GM12878 (cell line): ENCODE measurements at regions not wholly inside any gene's neighbourhood (a gene's known extent, or its start where the extent isn't known, plus 50 kb on each side); places are given as distances from the start of the nearest gene placed in this dataset.

Experiments
- ATAC-seq: fragments of 200-7000 bp; cut with Tn5 transposase; 3 replicates; pipeline ENCODE4 v1.9.1; 2020; ENCODE audit warnings: mild to moderate bottlenecking, moderate library complexity
- BruUV-seq: library from RNA; stranded (reverse); fragments of 400-500 nt; replicated peaks from 2 replicates; lab custom pipeline; 2021; lab: Mats Ljungman, UMichigan
- CTCF ChIA-PET: fragments of 300-600 bp; sonication (Branson Sonifier 250); formaldehyde crosslinking; extraction: SDS; loops from one replicate; lab custom pipeline; 2021; ENCODE audit warnings: inconsistent platforms; lab: Yijun Ruan, JAX
- POLR2A ChIA-PET: fragments of 350-600 bp; formaldehyde crosslinking; extraction: SDS; loops from one replicate; lab custom pipeline; 2021; ENCODE audit warnings: inconsistent platforms; lab: Charles Lee
- RAD21 ChIA-PET: fragments of 300-600 bp; sonication (Branson Sonifier 250); formaldehyde crosslinking; loops from one replicate; lab custom pipeline; 2023; ENCODE audit warnings: antibody characterized with exemption; ENCODE audit not compliant: unreplicated experiment; lab: Charles Lee
- SMC1A ChIA-PET: fragments of 300-600 bp; sonication (Branson Sonifier 250); formaldehyde crosslinking; loops from one replicate; lab custom pipeline; 2023; ENCODE audit not compliant: unreplicated experiment, uncharacterized antibody; lab: Charles Lee
- DNase-seq: peaks from one replicate; pipeline ENCODE4 v3.0.0-alpha.2; 2011; ENCODE audit warnings: low read depth, low spot score
- FAIRE-seq: peaks from 3 replicates; lab custom pipeline; 2011; peaks lifted over from hg19 to GRCh38; lab: Jason Lieb, UNC
- H2AFZ ChIP-seq: 2 replicates; pipeline ENCODE4 v1.6.0; 2011; ENCODE audit warnings: low read depth, low read length, control low read depth; ENCODE audit not compliant: control insufficient read depth
- H3K27ac ChIP-seq: 2 replicates; pipeline ENCODE4 v1.5.1; 2011; ENCODE audit warnings: control low read depth; ENCODE audit not compliant: control insufficient read depth, insufficient read depth
- H3K27me3 ChIP-seq, 2 experiments: replicated peaks in 1 of 2; 2 replicates each; pipeline versions ENCODE4 v1.6.0 to v1.6.1; 2011; ENCODE audit warnings: low read length in 1 of 2; ENCODE audit not compliant: control insufficient read depth in 2 of 2, insufficient read depth in 2 of 2
- H3K36me3 ChIP-seq, 2 experiments: 2 replicates each; pipeline ENCODE4 v1.5.1; 2011; ENCODE audit warnings: low read length in 1 of 2; ENCODE audit not compliant: control insufficient read depth in 2 of 2, insufficient read depth in 2 of 2
- H3K4me1 ChIP-seq: 2 replicates; pipeline ENCODE4 v1.6.1; 2011; ENCODE audit warnings: mild to moderate bottlenecking, low read length, moderate library complexity, mixed read lengths; ENCODE audit not compliant: control insufficient read depth, insufficient read depth
- H3K4me2 ChIP-seq: 2 replicates; pipeline ENCODE4 v1.6.0; 2011; ENCODE audit warnings: control low read depth; ENCODE audit not compliant: control insufficient read depth, insufficient read depth
- H3K4me3 ChIP-seq: fragments of 200-600 bp; sonication (generic); 2 replicates; pipeline ENCODE4 v1.5.1; 2016
- H3K79me2 ChIP-seq: 2 replicates; pipeline ENCODE4 v1.6.0; 2011; ENCODE audit warnings: low read length; ENCODE audit not compliant: control insufficient read depth, insufficient read depth
- H3K9ac ChIP-seq: 2 replicates; pipeline ENCODE4 v1.8.0; 2011; ENCODE audit warnings: low read length, control low read depth, mixed read lengths; ENCODE audit not compliant: control insufficient read depth, insufficient read depth
- H3K9me3 ChIP-seq: replicated peaks from 3 replicates; pipeline ENCODE4 v1.5.1; 2011; ENCODE audit warnings: mild to moderate bottlenecking, low read length; ENCODE audit not compliant: control insufficient read depth, insufficient read depth
- H4K20me1 ChIP-seq: 2 replicates; pipeline ENCODE4 v1.6.0; 2011; ENCODE audit not compliant: control insufficient read depth, insufficient read depth
- CHD2 ChIP-seq: IDR thresholded peaks from 2 replicates; pipeline ENCODE4 v1.6.1; 2011; ENCODE audit warnings: low read depth, low read length, improper control_type of control experiment, borderline replicate concordance
- E2F4 ChIP-seq: IDR thresholded peaks from 2 replicates; pipeline ENCODE4 v1.6.1; 2012; ENCODE audit warnings: low read depth, low read length, improper control_type of control experiment
- IKZF1 ChIP-seq: fragments of 450-650 bp; conservative IDR thresholded peaks from 2 replicates; pipeline ENCODE4 v1.6.1; 2017; ENCODE audit warnings: antibody characterized with exemption, mild to moderate bottlenecking
- KAT2A ChIP-seq: conservative IDR thresholded peaks from 2 replicates; pipeline ENCODE4 v1.6.1; 2011; ENCODE audit warnings: low read depth, low read length; ENCODE audit not compliant: control insufficient read depth
- KDM1A ChIP-seq: fragments of 200-600 bp; sonication (generic); IDR thresholded peaks from 2 replicates; pipeline ENCODE4 v1.6.1; 2016; ENCODE audit warnings: borderline replicate concordance
- RAD21 ChIP-seq: IDR thresholded peaks from 2 replicates; pipeline ENCODE4 v1.6.1; 2011; ENCODE audit warnings: mild to moderate bottlenecking, low read depth, low read length, moderate library complexity; ENCODE audit not compliant: insufficient read depth
- SIN3A ChIP-seq: IDR thresholded peaks from 2 replicates; pipeline ENCODE4 v1.6.1; 2012; ENCODE audit warnings: low read depth, low read length, improper control_type of control experiment
- SMAD1 ChIP-seq: fragments of 450-650 bp; IDR thresholded peaks from 2 replicates; pipeline ENCODE4 v1.6.1; 2018; ENCODE audit warnings: mild to moderate bottlenecking, low read depth; ENCODE audit not compliant: partially characterized antibody
- SREBF1 ChIP-seq: IDR thresholded peaks from 2 replicates; pipeline ENCODE4 v1.6.1; 2012; ENCODE audit warnings: mild to moderate bottlenecking, low read length
- SUZ12 ChIP-seq: fragments of 200-600 bp; sonication (generic); IDR thresholded peaks from one replicate; pipeline ENCODE4 v1.6.1; 2018; ENCODE audit warnings: antibody characterized with exemption, mild to moderate bottlenecking; ENCODE audit not compliant: unreplicated experiment
- TARDBP ChIP-seq: IDR thresholded peaks from 2 replicates; pipeline ENCODE4 v1.6.1; 2016; ENCODE audit warnings: borderline replicate concordance
- TBL1XR1 ChIP-seq: IDR thresholded peaks from 2 replicates; pipeline ENCODE4 v1.6.1; 2012; ENCODE audit warnings: low read depth, low read length, improper control_type of control experiment
- USF1 ChIP-seq: IDR thresholded peaks from 2 replicates; pipeline ENCODE4 v1.6.1; 2011; ENCODE audit warnings: borderline replicate concordance, low read depth, mild to moderate bottlenecking, moderate library complexity, mixed read lengths, low read length; ENCODE audit not compliant: insufficient read depth; ENCODE audit errors: extremely low read length
- USF2 ChIP-seq: IDR thresholded peaks from 2 replicates; pipeline ENCODE4 v1.6.1; 2011; ENCODE audit warnings: low read depth, low read length, improper control_type of control experiment, borderline replicate concordance
- YY1 ChIP-seq: IDR thresholded peaks from 2 replicates; pipeline ENCODE4 v1.6.1; 2011; ENCODE audit warnings: low read depth, mild to moderate bottlenecking, low read length
- ZNF24 ChIP-seq: fragments of 450-650 bp; IDR thresholded peaks from 2 replicates; pipeline ENCODE4 v1.6.1; 2017; ENCODE audit warnings: antibody characterized with exemption, mild to moderate bottlenecking
- WGBS: methylation state at CpG from one replicate; pipeline ENCODE4 v1.1.6; 2016; ENCODE audit warnings: low lambda C conversion rate; ENCODE audit not compliant: insufficient replicate concordance, insufficient coverage; ENCODE audit errors: missing lambda C conversion rate; 5-methylcytosine and 5-hydroxymethylcytosine counted together
- in situ Hi-C: fragments of 300-500 bp; cut with MboI; formaldehyde crosslinking; loops from 9 replicates; pipeline ENCODE4 v1.14.3; 2018; ENCODE audit warnings: mixed read lengths
- intact Hi-C: fragments of 100-400 bp; cut with micrococcal nuclease; formaldehyde crosslinking; loops from one replicate; pipeline ENCODE4 v1.14.2; 2022; ENCODE audit not compliant: unreplicated experiment

- FAIRE-seq (no peak), DNase-seq (no peak), ATAC-seq (no peak)
- SMC1A ChIA-PET, result no interaction called here
- no peak overlapping the region for H3K4me3 ChIP-seq
- CTCF ChIA-PET, result no interaction called here
- H3K9me3 ChIP-seq, result no peaks in the 10 kb centered on the region
- H2AFZ ChIP-seq, result no peak overlapping the region
- H3K9ac ChIP-seq, result no peak overlapping the region
- no TSS peak for BruUV-seq
- no peaks in the 10 kb centered on the region for H3K79me2 ChIP-seq
- RAD21 ChIA-PET, result no interaction called here
- no peaks in the 10 kb centered on the region for H3K36me3 ChIP-seq
- in situ Hi-C loops (no loop called here), intact Hi-C loops (no loop called here)
- no peak overlapping the region for H3K4me2 ChIP-seq
- peaks cover 4% of the 10 kb centered on the region for H3K4me1 ChIP-seq
- TF ChIP-seq SUZ12 (no peak), E2F4 (no peak), KDM1A (no peak), IKZF1 (no peak)
- no peaks in the 10 kb centered on the region for H3K27me3 ChIP-seq
- 36% methylated on average over 4 of the region's 4 CpGs for WGBS
- POLR2A ChIA-PET, result no interaction called here
- no peak overlapping the region for H3K27ac ChIP-seq
- no peaks in the 10 kb centered on the region for H4K20me1 ChIP-seq
Measured at GRCh38 chr20:24816907-24817306, 132.2 kb upstream of the CST7 start.

- in situ Hi-C loops, result no loop called here
- ATAC-seq (no peak), DNase-seq (no peak), FAIRE-seq (no peak)
- Histone ChIP-seq H3K27me3 (no peaks in the 10 kb centered on the region; a peak in 1 of 4 replicates), H2AFZ (no peak overlapping the region), H3K27ac (no peak overlapping the region), H3K4me2 (no peak overlapping the region), H3K9ac (no peak overlapping the region), H3K9me3 (no peaks in the 10 kb centered on the region), H3K4me1 (peaks cover 4% of the 10 kb centered on the region), H3K4me3 (no peak overlapping the region), H4K20me1 (no peaks in the 10 kb centered on the region), H3K36me3 (no peaks in the 10 kb centered on the region), H3K79me2 (no peaks in the 10 kb centered on the region)
- ChIA-PET CTCF (no interaction called here), POLR2A (no interaction called here), RAD21 (no interaction called here), SMC1A (no interaction called here)
- no TSS peak for BruUV-seq
- intact Hi-C loops, result no loop called here
- 30% methylated on average over 6 of the region's 6 CpGs for WGBS
- no peak for TF ChIP-seq SIN3A
- no peak for TF ChIP-seq USF1
- no peak for TF ChIP-seq TBL1XR1
- no peak for TF ChIP-seq KAT2A
- no peak for TF ChIP-seq SMAD1
- TF ChIP-seq YY1, result no peak
- TF ChIP-seq CHD2, result no peak
- no peak for TF ChIP-seq SREBF1
- TF ChIP-seq TARDBP, result no peak
- no peak for TF ChIP-seq USF2
- TF ChIP-seq ZNF24, result no peak
- no peak for TF ChIP-seq RAD21
Measured at GRCh38 chr20:24817351-24817750, 131.7 kb upstream of the CST7 start.
